Testis (tissue), 2 donors: ENCODE measurements at regions not wholly inside any gene's neighbourhood (a gene's known extent, or its start where the extent isn't known, plus 50 kb on each side); places are given as distances from the start of the nearest gene placed in this dataset.

Experiments
- CTCF ChIP-seq, 3 experiments: fragments of 450-650 bp in 2 of 3; fragments of 200-600 bp in 1 of 3; sonication (generic) in 1 of 3; IDR thresholded peaks; one replicate each; pipeline ENCODE4 v1.5.1; 2016 to 2019; ENCODE audit warnings: antibody characterized with exemption in 3 of 3, mild to moderate bottlenecking in 2 of 3, moderate library complexity in 1 of 3
- POLR2A ChIP-seq: fragments of 450-650 bp; IDR thresholded peaks from one replicate; pipeline ENCODE4 v1.6.1; 2017; ENCODE audit warnings: antibody characterized with exemption, mild to moderate bottlenecking, moderate library complexity

GRCh38 chr20:52256454-52256853 lies 64.9 kb upstream of the ZFP64 start:
- TF ChIP-seq CTCF (IDR thresholded peaks at IDR 0.05) (no peak), POLR2A (no peak)
